Ovary (tissue), 7 donors: ENCODE measurements at regions not wholly inside any gene's neighbourhood (a gene's known extent, or its start where the extent isn't known, plus 50 kb on each side); places are given as distances from the start of the nearest gene placed in this dataset.

Experiments
- DNase-seq, 5 donors: peaks; one replicate each; pipeline ENCODE4 v3.0.0-alpha.2; 2019 to 2020
- H3K27ac ChIP-seq, 2 donors: fragments of 200-600 bp; one replicate each; pipeline versions ENCODE4 v1.5.1 to v1.8.0; 2019 to 2022
- H3K27me3 ChIP-seq: fragments of 200-600 bp; one replicate; pipeline ENCODE4 v1.8.0; 2022
- H3K36me3 ChIP-seq: fragments of 200-600 bp; sonication (generic); one replicate; pipeline ENCODE4 v1.5.1; 2019
- H3K4me1 ChIP-seq: one replicate; pipeline ENCODE4 v1.8.1; 2013; ENCODE audit warnings: mild to moderate bottlenecking, moderate library complexity; ENCODE audit not compliant: insufficient read depth
- H3K4me3 ChIP-seq: fragments of 200-600 bp; sonication (generic); one replicate; pipeline ENCODE4 v1.5.1; 2017
- H3K9me3 ChIP-seq, 2 donors: fragments of 200-600 bp in 1 of 2; sonication (generic) in 1 of 2; one replicate each; pipeline versions ENCODE4 v1.5.1 to v1.8.1; 2013 to 2019; ENCODE audit warnings: mild to moderate bottlenecking in 1 of 2, moderate library complexity in 1 of 2
- CTCF ChIP-seq, 3 donors: fragments of 450-650 bp in 2 of 3; fragments of 200-600 bp in 1 of 3; IDR thresholded peaks; one replicate each; pipeline versions ENCODE4 v1.5.1 to v1.8.0; 2016 to 2022; ENCODE audit warnings: antibody characterized with exemption in 3 of 3, mild to moderate bottlenecking in 1 of 3
- EP300 ChIP-seq: sonication (generic); formaldehyde crosslinking; IDR thresholded peaks from one replicate; pipeline ENCODE4 v1.6.1; 2017; ENCODE audit warnings: antibody characterized with exemption
- POLR2A ChIP-seq: fragments of 450-650 bp; IDR thresholded peaks from one replicate; pipeline ENCODE4 v1.6.1; 2017; ENCODE audit warnings: antibody characterized with exemption, mild to moderate bottlenecking, moderate library complexity
- WGBS, 3 donors: extraction: QIAGEN DNeasy Blood & Tissue Kit in 1 of 3; methylation state at CpG; one replicate each; pipeline versions ENCODE4 v1.1.5 to v1.1.7; 2013 to 2017; 5-methylcytosine and 5-hydroxymethylcytosine counted together
- intact Hi-C, 4 donors: fragments of 100-400 bp; cut with DNase I; formaldehyde crosslinking; loops; one replicate each; pipeline versions ENCODE4 v1.11.0 to v1.15.1; 2022 to 2023
- donor health status: DM: no; HTN: no; CAD: no; lungs with moderate emphysema.
- donor health status: DM: no; HTN: no; CAD: no.
- donor health status: Bipolar disorder and iron deficiency.
- donor health status: DM: no; HTN: no; CAD: no.
- donor health status: DM: yes; HTN: yes; CAD: no.

GRCh38 chr20:40744072-40744817 is 55.2 kb upstream of the MAFB start:
- H3K27me3 ChIP-seq = no peaks in the 10 kb centered on the region
- no peak for TF ChIP-seq CTCF (IDR thresholded peaks at IDR 0.05)
- H3K9me3 ChIP-seq = no peaks in the 10 kb centered on the region
- no peaks in the 10 kb centered on the region for H3K36me3 ChIP-seq
- H3K4me1 ChIP-seq = no peaks in the 10 kb centered on the region
- WGBS, 3 donors = 35 to 56% (median 42%) methylated on average over 15 of the region's 15 CpGs
- DNase-seq = no peak
- H3K27ac ChIP-seq = no peak overlapping the region
- intact Hi-C loops = no loop called here
- H3K4me3 ChIP-seq = no peak overlapping the region

GRCh38 chr20:40744818-40745175 is 55.8 kb upstream of the MAFB start:
- intact Hi-C loops = no loop called here
- DNase-seq = no peak
- Histone ChIP-seq H3K4me3 (no peak overlapping the region), H3K9me3 (no peaks in the 10 kb centered on the region), H3K4me1 (no peaks in the 10 kb centered on the region), H3K36me3 (no peaks in the 10 kb centered on the region), H3K27me3 (no peaks in the 10 kb centered on the region), H3K27ac (no peak overlapping the region)
- TF ChIP-seq EP300 = no peak
- no peak for TF ChIP-seq CTCF (IDR thresholded peaks at IDR 0.05)
- no peak for TF ChIP-seq POLR2A
- 70 to 82% (median 79%) methylated on average over 3 of the region's 3 CpGs for WGBS, 3 donors

GRCh38 chr20:40746251-40746650 is 57.2 kb upstream of the MAFB start:
- Histone ChIP-seq H3K27me3 (no peaks in the 10 kb centered on the region), H3K4me3 (no peak overlapping the region), H3K36me3 (no peaks in the 10 kb centered on the region), H3K27ac (no peak overlapping the region), H3K4me1 (no peaks in the 10 kb centered on the region), H3K9me3 (no peaks in the 10 kb centered on the region)
- intact Hi-C loops = no loop called here
- DNase-seq = no peak
- WGBS, 3 donors = 70 to 80% (median 79%) methylated on average over 5 of the region's 5 CpGs
- TF ChIP-seq EP300 (no peak), CTCF (IDR thresholded peaks at IDR 0.05) (no peak), POLR2A (no peak)

GRCh38 chr20:40748182-40748581 is 59.1 kb upstream of the MAFB start:
- intact Hi-C loops = no loop called here
- H3K4me1 ChIP-seq = no peaks in the 10 kb centered on the region
- no peaks in the 10 kb centered on the region for H3K36me3 ChIP-seq
- no peaks in the 10 kb centered on the region for H3K27me3 ChIP-seq
- no peaks in the 10 kb centered on the region for H3K9me3 ChIP-seq
- H3K4me3 ChIP-seq = no peak overlapping the region
- WGBS, 3 donors = 90 to 93% (median 92%) methylated on average over 3 of the region's 3 CpGs
- H3K27ac ChIP-seq = no peak overlapping the region
- TF ChIP-seq POLR2A (no peak), EP300 (no peak), CTCF (IDR thresholded peaks at IDR 0.05) (no peak)
- DNase-seq = no peak
